Endothelial cell of umbilical vein (primary cell): ENCODE measurements at regions not wholly inside any gene's neighbourhood (a gene's known extent, or its start where the extent isn't known, plus 50 kb on each side); places are given as distances from the start of the nearest gene placed in this dataset.

ENCODE experiments used
- BruUV-seq: library from RNA; stranded (reverse); fragments of 400-500 nt; replicated peaks from 2 replicates; lab custom pipeline; 2021; lab: Mats Ljungman, UMichigan
- CTCF ChIA-PET: fragments of 300-600, 350-600 bp; sonication (Branson Sonifier 250); formaldehyde crosslinking; loops from one replicate; lab custom pipeline; 2021; ENCODE audit warnings: antibody characterized with exemption, inconsistent platforms; lab: Charles Lee
- POLR2A ChIA-PET: fragments of 300-600, 350-600 bp; sonication (Branson Sonifier 250); formaldehyde crosslinking; loops from one replicate; lab custom pipeline; 2021; ENCODE audit warnings: antibody characterized with exemption, inconsistent platforms; lab: Charles Lee
- DNase-seq: peaks from one replicate; pipeline ENCODE4 v3.0.0-alpha.2; 2011; ENCODE audit warnings: low read depth, low spot score
- FAIRE-seq: peaks from 2 replicates; lab custom pipeline; 2011; peaks lifted over from hg19 to GRCh38; lab: Jason Lieb, UNC
- H2AFZ ChIP-seq: 2 replicates; pipeline ENCODE4 v1.6.0; 2012; ENCODE audit warnings: low read depth, low read length, control low read depth, inconsistent platforms
- H3K27ac ChIP-seq: 2 replicates; pipeline ENCODE4 v1.5.1; 2011; ENCODE audit warnings: low read depth, mild to moderate bottlenecking, control low read depth, low read length, moderate library complexity; ENCODE audit not compliant: insufficient read depth
- H3K27me3 ChIP-seq, 2 experiments: 2 replicates each; pipeline versions ENCODE4 v1.6.0 to v1.6.1; 2011; ENCODE audit warnings: low read length in 2 of 2, mixed read lengths in 1 of 2; ENCODE audit not compliant: control insufficient read depth in 2 of 2, insufficient read depth in 2 of 2
- H3K36me3 ChIP-seq, 2 experiments: 2 replicates in 1 of 2; 3 replicates in 1 of 2; pipeline ENCODE4 v1.5.1; 2011; ENCODE audit warnings: low read length in 2 of 2, mild to moderate bottlenecking in 1 of 2, moderate library complexity in 1 of 2; ENCODE audit not compliant: control insufficient read depth in 2 of 2, insufficient read depth in 2 of 2; ENCODE audit errors: extremely low read depth in 1 of 2
- H3K4me1 ChIP-seq: 3 replicates; pipeline ENCODE4 v1.5.1; 2011; ENCODE audit warnings: mild to moderate bottlenecking, low read length; ENCODE audit not compliant: control insufficient read depth, insufficient read depth; ENCODE audit errors: extremely low read depth
- H3K4me2 ChIP-seq: 2 replicates; pipeline ENCODE4 v1.6.1; 2011; ENCODE audit warnings: low read length, control low read depth, mixed read lengths; ENCODE audit not compliant: insufficient read depth
- H3K4me3 ChIP-seq, 3 experiments: fragments of 200-600 bp in 1 of 3; sonication (generic), shearing (Covaris generic) in 1 of 3; replicated peaks in 1 of 3; 2 replicates each; pipeline ENCODE4 v1.5.1; 2011 to 2016; ENCODE audit warnings: control low read depth in 3 of 3, low read length in 3 of 3, mild to moderate bottlenecking in 2 of 3, inconsistent platforms in 1 of 3, low read depth in 1 of 3, moderate library complexity in 1 of 3; ENCODE audit not compliant: insufficient read depth in 1 of 3
- H3K79me2 ChIP-seq: 2 replicates; pipeline ENCODE4 v1.6.0; 2012; ENCODE audit warnings: low read length, inconsistent platforms; ENCODE audit not compliant: control insufficient read depth, insufficient read depth
- H3K9ac ChIP-seq: replicated peaks from 2 replicates; pipeline ENCODE3; 2011; ENCODE audit warnings: low read length, control low read depth; ENCODE audit not compliant: insufficient read depth; ENCODE audit errors: extremely low read depth
- H3K9me1 ChIP-seq: replicated peaks from 3 replicates; pipeline ENCODE4 v1.6.0; 2011; ENCODE audit warnings: mild to moderate bottlenecking, low read length; ENCODE audit not compliant: control insufficient read depth, insufficient read depth; ENCODE audit errors: extremely low read depth
- H3K9me3 ChIP-seq: replicated peaks from 2 replicates; pipeline ENCODE4 v1.5.1; 2012; ENCODE audit warnings: low read length, inconsistent platforms; ENCODE audit not compliant: control insufficient read depth, insufficient read depth
- H4K20me1 ChIP-seq: replicated peaks from 2 replicates; pipeline ENCODE3; 2011; ENCODE audit warnings: mild to moderate bottlenecking, low read length; ENCODE audit not compliant: control insufficient read depth, insufficient read depth; ENCODE audit errors: extremely low read depth
- FOS ChIP-seq: IDR thresholded peaks from 2 replicates; pipeline ENCODE4 v1.6.1; 2011; ENCODE audit warnings: mild to moderate bottlenecking, low read length, moderate library complexity, borderline replicate concordance; ENCODE audit not compliant: insufficient read depth
- GATA2 ChIP-seq: IDR thresholded peaks from 2 replicates; pipeline ENCODE4 v1.7.0; 2011; ENCODE audit warnings: low read depth, mild to moderate bottlenecking, moderate library complexity, mixed read lengths, low read length; ENCODE audit not compliant: insufficient read length, insufficient read depth
- MYC ChIP-seq: IDR thresholded peaks from one replicate; pipeline ENCODE4 v1.6.1; 2011; ENCODE audit warnings: mild to moderate bottlenecking, low read depth, low read length
- POLR2A ChIP-seq: IDR thresholded peaks from 2 replicates; pipeline ENCODE4 v1.6.1; 2012; ENCODE audit warnings: low read depth, mild to moderate bottlenecking, control low read depth, low read length
- POLR2AphosphoS5 ChIP-seq: IDR thresholded peaks from 2 replicates; pipeline ENCODE4 v1.6.1; 2012; ENCODE audit warnings: low read depth, mild to moderate bottlenecking, control low read depth, low read length, moderate library complexity; ENCODE audit not compliant: insufficient read depth
- dilution Hi-C: fragments of 300-500 bp; cut with MboI; formaldehyde crosslinking; loops from one replicate; pipeline ENCODE4 v1.15.0; 2019; ENCODE audit warnings: low sequenced_read_pairs; ENCODE audit not compliant: extremely low pct_ligation_motif_present
- intact Hi-C: fragments of 100-400 bp; cut with micrococcal nuclease; formaldehyde crosslinking; loops from one replicate; pipeline ENCODE4 v1.10.0; 2022
- TF ChIP-seq, protein P1 (sequence below), 2 donors: IDR thresholded peaks; 1 replicate in 1 of 2; 2 replicates in 1 of 2; pipeline ENCODE4 v1.5.1; 2011; ENCODE audit warnings: low read length in 2 of 2, mild to moderate bottlenecking in 2 of 2, moderate library complexity in 2 of 2, control low read depth in 1 of 2, inconsistent platforms in 1 of 2, low read depth in 1 of 2; ENCODE audit not compliant: insufficient read depth in 1 of 2; ENCODE audit errors: extremely low read depth in 1 of 2

DNA sequence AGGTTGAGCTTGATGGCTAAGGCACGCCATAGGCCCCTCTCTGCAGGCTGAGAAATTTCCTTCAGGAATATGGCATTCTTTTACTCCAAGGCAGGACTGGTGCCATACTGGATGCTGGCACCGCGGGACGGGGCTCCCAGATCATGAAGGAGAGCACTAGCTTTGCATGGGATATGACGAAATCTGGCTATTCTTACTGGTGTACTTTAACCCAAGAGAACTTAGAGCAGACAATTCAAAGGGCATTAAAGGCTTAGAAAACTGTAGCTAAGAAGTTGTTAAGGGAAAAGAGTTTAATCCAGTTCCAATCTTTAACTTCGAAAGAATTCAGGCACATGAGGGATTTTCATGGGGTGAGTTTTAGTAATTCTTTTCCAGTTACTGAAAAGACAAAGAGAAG lies 204.4 kb upstream of the ESRRG start:
- POLR2A ChIA-PET, result no interaction called here
- H3K9ac ChIP-seq, result no peak overlapping the region
- no peaks in the 10 kb centered on the region for H3K36me3 ChIP-seq
- DNase-seq (no peak), FAIRE-seq (no peak)
- TF ChIP-seq, protein P1, sequence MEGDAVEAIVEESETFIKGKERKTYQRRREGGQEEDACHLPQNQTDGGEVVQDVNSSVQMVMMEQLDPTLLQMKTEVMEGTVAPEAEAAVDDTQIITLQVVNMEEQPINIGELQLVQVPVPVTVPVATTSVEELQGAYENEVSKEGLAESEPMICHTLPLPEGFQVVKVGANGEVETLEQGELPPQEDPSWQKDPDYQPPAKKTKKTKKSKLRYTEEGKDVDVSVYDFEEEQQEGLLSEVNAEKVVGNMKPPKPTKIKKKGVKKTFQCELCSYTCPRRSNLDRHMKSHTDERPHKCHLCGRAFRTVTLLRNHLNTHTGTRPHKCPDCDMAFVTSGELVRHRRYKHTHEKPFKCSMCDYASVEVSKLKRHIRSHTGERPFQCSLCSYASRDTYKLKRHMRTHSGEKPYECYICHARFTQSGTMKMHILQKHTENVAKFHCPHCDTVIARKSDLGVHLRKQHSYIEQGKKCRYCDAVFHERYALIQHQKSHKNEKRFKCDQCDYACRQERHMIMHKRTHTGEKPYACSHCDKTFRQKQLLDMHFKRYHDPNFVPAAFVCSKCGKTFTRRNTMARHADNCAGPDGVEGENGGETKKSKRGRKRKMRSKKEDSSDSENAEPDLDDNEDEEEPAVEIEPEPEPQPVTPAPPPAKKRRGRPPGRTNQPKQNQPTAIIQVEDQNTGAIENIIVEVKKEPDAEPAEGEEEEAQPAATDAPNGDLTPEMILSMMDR (IDR thresholded peaks at IDR 0.05; ENCODE audit: extremely low read depth in 1 of 2, insufficient read depth in 1 of 2, low read depth in 1 of 2, low read length in 2 of 2), result no peak
- no peak for TF ChIP-seq POLR2AphosphoS5
- TF ChIP-seq FOS, result no peak
- no peak for TF ChIP-seq POLR2A
- no peak for TF ChIP-seq MYC
- no peak for TF ChIP-seq GATA2
- dilution Hi-C loops (no loop called here), intact Hi-C loops (no loop called here)
- H3K4me2 ChIP-seq, result no peak overlapping the region
- H3K4me3 ChIP-seq, result no peak overlapping the region
- peaks cover 3% of the 10 kb centered on the region for H3K9me3 ChIP-seq
- no peaks in the 10 kb centered on the region for H3K4me1 ChIP-seq
- CTCF ChIA-PET, result no interaction called here
- H3K9me1 ChIP-seq, result no peaks in the 10 kb centered on the region
- H4K20me1 ChIP-seq, result no peaks in the 10 kb centered on the region
- no peaks in the 10 kb centered on the region for H3K79me2 ChIP-seq
- no peak overlapping the region for H3K27ac ChIP-seq
- H3K27me3 ChIP-seq, result no peaks in the 10 kb centered on the region
- BruUV-seq, result no TSS peak
- no peak overlapping the region for H2AFZ ChIP-seq
